Peyer's patch (tissue), 4 donors: ENCODE measurements at regions not wholly inside any gene's neighbourhood (a gene's known extent, or its start where the extent isn't known, plus 50 kb on each side); places are given as distances from the start of the nearest gene placed in this dataset.

Experiments
- DNase-seq, 3 donors: peaks; one replicate each; pipeline ENCODE4 v3.0.0-alpha.2; 2017 to 2019
- H3K27ac ChIP-seq, 4 donors: fragments of 200-600 bp; sonication (generic); one replicate each; pipeline ENCODE4 v1.5.1; 2016 to 2019
- H3K27me3 ChIP-seq, 2 donors: fragments of 200-600 bp; sonication (generic); one replicate each; pipeline ENCODE4 v1.5.1; 2019
- H3K36me3 ChIP-seq, 3 donors: fragments of 200-600 bp; sonication (generic); one replicate each; pipeline ENCODE4 v1.5.1; 2016 to 2019
- H3K4me1 ChIP-seq, 4 donors: fragments of 200-600 bp; sonication (generic); one replicate each; pipeline ENCODE4 v1.5.1; 2016 to 2019
- H3K4me3 ChIP-seq, 4 donors: fragments of 200-600 bp; sonication (generic); 1 replicate in 3 of 4; 2 replicates in 1 of 4; pipeline ENCODE4 v1.5.1; 2016 to 2019; ENCODE audit warnings: mild to moderate bottlenecking in 1 of 4
- H3K9me3 ChIP-seq, 4 donors: fragments of 200-600 bp; sonication (generic); one replicate each; pipeline ENCODE4 v1.5.1; 2016 to 2019; ENCODE audit warnings: mild to moderate bottlenecking in 1 of 4
- POLR2A ChIP-seq, 2 donors: fragments of 450-650 bp; IDR thresholded peaks; one replicate each; pipeline ENCODE4 v1.5.1; 2017; ENCODE audit warnings: antibody characterized with exemption in 2 of 2, mild to moderate bottlenecking in 2 of 2, moderate library complexity in 2 of 2
- TF ChIP-seq, protein P1 (sequence below), 6 experiments: fragments of 450-650 bp in 4 of 6; fragments of 200-600 bp in 2 of 6; sonication (generic) in 1 of 6; IDR thresholded peaks; one replicate each; pipeline ENCODE4 v1.5.1; 2017 to 2019; ENCODE audit warnings: antibody characterized with exemption in 6 of 6, mild to moderate bottlenecking in 3 of 6, moderate library complexity in 1 of 6

DNA sequence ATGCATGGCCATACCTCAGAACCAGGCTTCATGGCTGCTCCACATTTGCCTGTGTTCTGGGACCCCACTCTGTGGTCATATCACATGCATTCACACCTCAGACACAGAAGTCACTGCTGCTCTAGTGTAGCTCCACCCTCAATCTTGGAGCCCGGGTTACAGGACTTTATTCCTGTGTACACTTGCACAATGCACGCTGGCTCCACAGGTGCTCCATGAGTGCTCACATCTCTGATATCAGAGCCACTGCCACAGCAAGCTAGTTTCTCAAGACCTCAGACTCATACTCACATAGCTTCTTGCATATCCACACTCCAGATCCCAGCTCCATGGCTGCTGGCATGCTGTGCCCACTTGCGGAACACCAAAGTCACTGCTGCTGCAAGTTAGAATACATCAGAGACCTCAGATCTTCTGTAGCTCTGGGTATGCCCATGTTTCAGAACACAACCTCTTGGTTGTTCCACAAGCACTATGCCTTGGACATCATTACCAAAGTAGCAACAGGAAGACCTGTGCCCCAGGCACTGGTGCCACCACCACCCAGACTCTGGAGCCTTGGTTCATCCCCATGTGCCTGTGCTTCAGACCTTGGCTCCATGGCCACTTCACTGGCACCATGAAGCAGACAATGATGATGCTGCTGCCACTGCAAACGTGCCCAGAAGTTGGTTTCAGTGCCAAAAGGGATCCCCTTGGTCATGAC, 269.5 kb upstream of the PCDH20 start:
- Histone ChIP-seq H3K4me3 (no peak overlapping the region), H3K36me3 (no peaks in the 10 kb centered on the region), H3K9me3 (no peaks in the 10 kb centered on the region), H3K27ac (no peak overlapping the region), H3K27me3 (no peaks in the 10 kb centered on the region), H3K4me1 (no peaks in the 10 kb centered on the region)
- TF ChIP-seq, protein P1, sequence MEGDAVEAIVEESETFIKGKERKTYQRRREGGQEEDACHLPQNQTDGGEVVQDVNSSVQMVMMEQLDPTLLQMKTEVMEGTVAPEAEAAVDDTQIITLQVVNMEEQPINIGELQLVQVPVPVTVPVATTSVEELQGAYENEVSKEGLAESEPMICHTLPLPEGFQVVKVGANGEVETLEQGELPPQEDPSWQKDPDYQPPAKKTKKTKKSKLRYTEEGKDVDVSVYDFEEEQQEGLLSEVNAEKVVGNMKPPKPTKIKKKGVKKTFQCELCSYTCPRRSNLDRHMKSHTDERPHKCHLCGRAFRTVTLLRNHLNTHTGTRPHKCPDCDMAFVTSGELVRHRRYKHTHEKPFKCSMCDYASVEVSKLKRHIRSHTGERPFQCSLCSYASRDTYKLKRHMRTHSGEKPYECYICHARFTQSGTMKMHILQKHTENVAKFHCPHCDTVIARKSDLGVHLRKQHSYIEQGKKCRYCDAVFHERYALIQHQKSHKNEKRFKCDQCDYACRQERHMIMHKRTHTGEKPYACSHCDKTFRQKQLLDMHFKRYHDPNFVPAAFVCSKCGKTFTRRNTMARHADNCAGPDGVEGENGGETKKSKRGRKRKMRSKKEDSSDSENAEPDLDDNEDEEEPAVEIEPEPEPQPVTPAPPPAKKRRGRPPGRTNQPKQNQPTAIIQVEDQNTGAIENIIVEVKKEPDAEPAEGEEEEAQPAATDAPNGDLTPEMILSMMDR (IDR thresholded peaks at IDR 0.05): no peak
- TF ChIP-seq POLR2A (IDR thresholded peaks at IDR 0.05): no peak
- no peak for DNase-seq

DNA sequence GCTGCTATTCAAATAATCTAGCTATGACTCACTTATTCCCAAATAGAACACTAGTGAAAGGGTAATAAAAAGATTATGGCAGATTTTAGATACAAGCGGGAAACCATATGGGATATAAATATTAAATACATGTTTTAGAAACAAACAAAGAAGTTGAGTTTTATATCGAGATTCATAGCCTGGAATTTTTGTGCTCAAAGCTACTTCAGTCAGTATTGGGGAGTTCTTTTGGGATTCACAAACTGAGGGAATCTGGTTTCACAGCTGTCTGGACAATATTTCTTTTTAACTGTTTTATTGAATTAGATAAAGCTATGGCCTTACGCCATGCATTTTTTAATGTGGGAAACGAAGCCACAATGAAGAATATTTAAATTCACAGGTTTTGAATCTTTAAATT, 257.1 kb upstream of the PCDH20 start:
- DNase-seq: no peak
- Histone ChIP-seq H3K36me3 (no peaks in the 10 kb centered on the region), H3K4me3 (no peak overlapping the region), H3K27me3 (no peaks in the 10 kb centered on the region), H3K9me3 (no peaks in the 10 kb centered on the region), H3K4me1 (no peaks in the 10 kb centered on the region), H3K27ac (no peak overlapping the region)
- TF ChIP-seq, protein P1 (IDR thresholded peaks at IDR 0.05): no peak

DNA sequence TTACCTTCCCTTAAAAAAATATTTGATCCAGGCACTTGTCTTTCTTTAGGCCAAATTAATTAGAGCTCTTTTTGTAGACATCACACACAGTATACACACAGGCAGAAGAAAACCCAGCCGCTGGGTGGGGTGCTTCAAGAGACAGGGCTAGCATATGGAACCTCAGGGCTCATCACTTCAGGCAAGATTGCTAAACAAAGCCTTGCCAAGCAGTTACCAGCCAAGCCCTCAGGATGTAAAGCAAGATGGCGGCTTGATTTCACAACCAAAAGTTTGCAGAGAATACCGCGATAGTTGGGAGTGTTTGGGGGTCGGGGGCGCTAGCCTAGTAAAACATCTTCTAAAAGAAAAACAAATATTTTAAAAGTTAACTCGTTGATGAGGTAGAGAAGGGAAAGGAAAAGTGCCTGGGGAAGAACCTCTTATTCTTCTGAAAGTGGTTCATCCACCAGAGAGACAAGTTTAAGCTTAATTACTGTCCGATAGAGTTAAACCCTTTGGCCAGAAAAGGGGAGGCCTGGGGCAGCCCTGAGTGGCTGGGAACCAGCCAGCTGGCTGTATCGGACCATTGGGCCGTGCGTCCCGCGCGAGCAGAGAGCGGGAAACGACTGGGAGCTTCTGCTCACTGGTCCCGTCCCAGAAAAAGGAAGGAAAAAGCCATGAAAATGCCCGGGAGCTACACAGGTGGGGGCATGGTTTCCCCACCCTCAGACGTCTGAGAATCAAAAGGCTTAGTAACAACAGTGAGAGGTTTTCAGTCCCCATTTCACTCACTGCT, 254.9 kb upstream of the PCDH20 start:
- Histone ChIP-seq H3K27ac (no peak overlapping the region), H3K27me3 (no peaks in the 10 kb centered on the region), H3K4me1 (no peaks in the 10 kb centered on the region), H3K4me3 (no peak overlapping the region), H3K9me3 (no peaks in the 10 kb centered on the region), H3K36me3 (no peaks in the 10 kb centered on the region)
- TF ChIP-seq, protein P1 (IDR thresholded peaks at IDR 0.05): no peak
- no peak for TF ChIP-seq POLR2A (IDR thresholded peaks at IDR 0.05)
- DNase-seq: no peak

DNA sequence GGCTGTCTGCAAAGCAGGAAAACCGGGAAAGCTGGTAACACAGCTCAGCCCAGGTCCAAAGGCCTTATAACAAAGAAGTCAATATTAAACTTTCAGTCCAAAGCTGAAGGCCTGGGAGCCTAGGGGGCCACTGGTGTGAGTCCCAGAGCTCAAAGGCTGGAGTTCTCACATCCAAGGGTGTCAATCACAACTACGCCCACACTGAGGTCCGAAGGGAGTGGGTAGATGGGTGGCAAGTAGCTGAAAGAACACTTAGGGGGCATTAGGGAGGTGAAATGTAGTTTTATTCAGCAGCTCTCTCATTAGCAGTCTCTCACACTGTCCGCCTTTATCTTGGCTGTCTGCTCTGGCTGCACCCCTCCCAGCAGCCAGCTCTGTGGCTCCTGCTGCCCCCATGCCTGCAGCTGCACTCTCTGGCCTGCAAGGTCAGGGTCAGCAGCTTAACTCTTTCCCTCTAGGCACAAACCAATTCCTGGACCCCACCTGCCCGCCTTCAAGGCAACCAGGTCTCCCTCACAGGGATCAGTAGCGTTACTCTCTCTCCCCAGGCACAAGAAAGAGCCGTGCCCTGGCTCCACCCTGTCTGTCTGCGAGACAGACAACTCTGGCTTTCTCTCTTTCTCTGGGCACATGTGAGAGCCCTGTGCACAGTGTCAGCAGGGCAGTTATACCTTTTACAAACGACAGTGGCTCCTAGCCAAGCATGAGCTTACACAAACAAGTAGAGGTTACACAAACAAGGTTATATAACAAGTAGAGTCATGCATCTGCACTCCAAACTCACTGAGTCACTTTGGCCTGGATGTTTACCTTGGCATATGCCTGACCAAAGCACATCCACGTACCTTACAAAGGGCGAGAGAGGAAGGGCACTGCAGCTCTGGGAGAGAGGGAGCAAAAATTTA, 249.4 kb upstream of the PCDH20 start:
- Histone ChIP-seq H3K27ac (peak overlapping the region in 1 of 4 donors; percentile 12), H3K4me3 (no peak overlapping the region), H3K9me3 (no peaks in the 10 kb centered on the region), H3K27me3 (no peaks in the 10 kb centered on the region), H3K36me3 (no peaks in the 10 kb centered on the region), H3K4me1 (no peaks in the 10 kb centered on the region)
- TF ChIP-seq, protein P1 (IDR thresholded peaks at IDR 0.05): no peak
- no peak for TF ChIP-seq POLR2A (IDR thresholded peaks at IDR 0.05)
- DNase-seq: peak in 1 of 3 donors; percentile 43

DNA sequence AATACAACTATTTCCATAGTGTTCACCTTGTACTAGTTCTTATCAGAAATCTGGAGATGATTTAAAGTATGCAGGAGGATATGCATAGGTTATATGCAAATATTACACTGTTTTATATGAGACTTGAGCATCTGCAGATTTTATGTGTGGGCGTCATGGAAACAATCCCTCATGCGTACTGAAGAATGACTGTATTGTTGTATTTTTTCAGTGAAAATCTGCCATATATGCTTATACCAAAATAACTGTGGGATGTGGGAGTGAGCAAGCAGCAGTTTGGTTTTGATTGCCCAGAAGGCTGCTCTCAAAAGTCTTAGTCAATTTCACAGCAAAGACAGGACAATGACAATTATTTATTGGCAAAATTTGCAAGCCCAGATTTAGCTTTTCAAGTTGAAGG, 238.8 kb upstream of the PCDH20 start:
- Histone ChIP-seq H3K4me3 (no peak overlapping the region), H3K27ac (no peak overlapping the region), H3K36me3 (no peaks in the 10 kb centered on the region), H3K27me3 (no peaks in the 10 kb centered on the region), H3K9me3 (no peaks in the 10 kb centered on the region), H3K4me1 (no peaks in the 10 kb centered on the region)
- no peak for DNase-seq
- no peak for TF ChIP-seq POLR2A (IDR thresholded peaks at IDR 0.05)
- TF ChIP-seq, protein P1 (IDR thresholded peaks at IDR 0.05): no peak
